Endothelial cell of umbilical vein (primary cell): ENCODE measurements at regions not wholly inside any gene's neighbourhood (a gene's known extent, or its start where the extent isn't known, plus 50 kb on each side); places are given as distances from the start of the nearest gene placed in this dataset.

Experiments
- BruUV-seq: library from RNA; stranded (reverse); fragments of 400-500 nt; replicated peaks from 2 replicates; lab custom pipeline; 2021; lab: Mats Ljungman, UMichigan
- CTCF ChIA-PET: fragments of 300-600, 350-600 bp; sonication (Branson Sonifier 250); formaldehyde crosslinking; loops from one replicate; lab custom pipeline; 2021; ENCODE audit warnings: antibody characterized with exemption, inconsistent platforms; lab: Charles Lee
- POLR2A ChIA-PET: fragments of 300-600, 350-600 bp; sonication (Branson Sonifier 250); formaldehyde crosslinking; loops from one replicate; lab custom pipeline; 2021; ENCODE audit warnings: antibody characterized with exemption, inconsistent platforms; lab: Charles Lee
- DNase-seq: peaks from one replicate; pipeline ENCODE4 v3.0.0-alpha.2; 2011; ENCODE audit warnings: low read depth, low spot score
- FAIRE-seq: peaks from 2 replicates; lab custom pipeline; 2011; peaks lifted over from hg19 to GRCh38; lab: Jason Lieb, UNC
- H2AFZ ChIP-seq: 2 replicates; pipeline ENCODE4 v1.6.0; 2012; ENCODE audit warnings: low read depth, low read length, control low read depth, inconsistent platforms
- H3K27ac ChIP-seq: 2 replicates; pipeline ENCODE4 v1.5.1; 2011; ENCODE audit warnings: low read depth, mild to moderate bottlenecking, control low read depth, low read length, moderate library complexity; ENCODE audit not compliant: insufficient read depth
- H3K27me3 ChIP-seq, 2 experiments: 2 replicates each; pipeline versions ENCODE4 v1.6.0 to v1.6.1; 2011; ENCODE audit warnings: low read length in 2 of 2, mixed read lengths in 1 of 2; ENCODE audit not compliant: control insufficient read depth in 2 of 2, insufficient read depth in 2 of 2
- H3K36me3 ChIP-seq, 2 experiments: 2 replicates in 1 of 2; 3 replicates in 1 of 2; pipeline ENCODE4 v1.5.1; 2011; ENCODE audit warnings: low read length in 2 of 2, mild to moderate bottlenecking in 1 of 2, moderate library complexity in 1 of 2; ENCODE audit not compliant: control insufficient read depth in 2 of 2, insufficient read depth in 2 of 2; ENCODE audit errors: extremely low read depth in 1 of 2
- H3K4me1 ChIP-seq: 3 replicates; pipeline ENCODE4 v1.5.1; 2011; ENCODE audit warnings: mild to moderate bottlenecking, low read length; ENCODE audit not compliant: control insufficient read depth, insufficient read depth; ENCODE audit errors: extremely low read depth
- H3K4me2 ChIP-seq: 2 replicates; pipeline ENCODE4 v1.6.1; 2011; ENCODE audit warnings: low read length, control low read depth, mixed read lengths; ENCODE audit not compliant: insufficient read depth
- H3K4me3 ChIP-seq, 3 experiments: fragments of 200-600 bp in 1 of 3; sonication (generic), shearing (Covaris generic) in 1 of 3; replicated peaks in 1 of 3; 2 replicates each; pipeline ENCODE4 v1.5.1; 2011 to 2016; ENCODE audit warnings: control low read depth in 3 of 3, low read length in 3 of 3, mild to moderate bottlenecking in 2 of 3, inconsistent platforms in 1 of 3, low read depth in 1 of 3, moderate library complexity in 1 of 3; ENCODE audit not compliant: insufficient read depth in 1 of 3
- H3K79me2 ChIP-seq: 2 replicates; pipeline ENCODE4 v1.6.0; 2012; ENCODE audit warnings: low read length, inconsistent platforms; ENCODE audit not compliant: control insufficient read depth, insufficient read depth
- H3K9ac ChIP-seq: replicated peaks from 2 replicates; pipeline ENCODE3; 2011; ENCODE audit warnings: low read length, control low read depth; ENCODE audit not compliant: insufficient read depth; ENCODE audit errors: extremely low read depth
- H3K9me1 ChIP-seq: replicated peaks from 3 replicates; pipeline ENCODE4 v1.6.0; 2011; ENCODE audit warnings: mild to moderate bottlenecking, low read length; ENCODE audit not compliant: control insufficient read depth, insufficient read depth; ENCODE audit errors: extremely low read depth
- H3K9me3 ChIP-seq: replicated peaks from 2 replicates; pipeline ENCODE4 v1.5.1; 2012; ENCODE audit warnings: low read length, inconsistent platforms; ENCODE audit not compliant: control insufficient read depth, insufficient read depth
- H4K20me1 ChIP-seq: replicated peaks from 2 replicates; pipeline ENCODE3; 2011; ENCODE audit warnings: mild to moderate bottlenecking, low read length; ENCODE audit not compliant: control insufficient read depth, insufficient read depth; ENCODE audit errors: extremely low read depth
- CTCF ChIP-seq, 2 donors: IDR thresholded peaks; 1 replicate in 1 of 2; 2 replicates in 1 of 2; pipeline ENCODE4 v1.5.1; 2011; ENCODE audit warnings: low read length in 2 of 2, mild to moderate bottlenecking in 2 of 2, moderate library complexity in 2 of 2, control low read depth in 1 of 2, inconsistent platforms in 1 of 2, low read depth in 1 of 2; ENCODE audit not compliant: insufficient read depth in 1 of 2; ENCODE audit errors: extremely low read depth in 1 of 2
- EZH2 ChIP-seq: IDR thresholded peaks from 2 replicates; pipeline ENCODE4 v1.6.1; 2012; ENCODE audit warnings: borderline replicate concordance, low read depth, mild to moderate bottlenecking, moderate library complexity, low read length, inconsistent platforms; ENCODE audit not compliant: severe bottlenecking
- FOS ChIP-seq: IDR thresholded peaks from 2 replicates; pipeline ENCODE4 v1.6.1; 2011; ENCODE audit warnings: mild to moderate bottlenecking, low read length, moderate library complexity, borderline replicate concordance; ENCODE audit not compliant: insufficient read depth
- GATA2 ChIP-seq: IDR thresholded peaks from 2 replicates; pipeline ENCODE4 v1.7.0; 2011; ENCODE audit warnings: low read depth, mild to moderate bottlenecking, moderate library complexity, mixed read lengths, low read length; ENCODE audit not compliant: insufficient read length, insufficient read depth
- JUN ChIP-seq: IDR thresholded peaks from 2 replicates; pipeline ENCODE4 v1.6.1; 2011; ENCODE audit warnings: borderline replicate concordance, low read depth; ENCODE audit not compliant: insufficient read length, insufficient read depth
- MAX ChIP-seq: IDR thresholded peaks from 2 replicates; pipeline ENCODE4 v1.6.1; 2011; ENCODE audit not compliant: insufficient read depth, insufficient read length
- POLR2A ChIP-seq: IDR thresholded peaks from 2 replicates; pipeline ENCODE4 v1.6.1; 2012; ENCODE audit warnings: low read depth, mild to moderate bottlenecking, control low read depth, low read length
- POLR2AphosphoS5 ChIP-seq: IDR thresholded peaks from 2 replicates; pipeline ENCODE4 v1.6.1; 2012; ENCODE audit warnings: low read depth, mild to moderate bottlenecking, control low read depth, low read length, moderate library complexity; ENCODE audit not compliant: insufficient read depth
- dilution Hi-C: fragments of 300-500 bp; cut with MboI; formaldehyde crosslinking; loops from one replicate; pipeline ENCODE4 v1.15.0; 2019; ENCODE audit warnings: low sequenced_read_pairs; ENCODE audit not compliant: extremely low pct_ligation_motif_present
- intact Hi-C: fragments of 100-400 bp; cut with micrococcal nuclease; formaldehyde crosslinking; loops from one replicate; pipeline ENCODE4 v1.10.0; 2022

- FAIRE-seq (no peak), DNase-seq (no peak)
- H3K27me3 ChIP-seq, result no peaks in the 10 kb centered on the region
- no peak overlapping the region for H2AFZ ChIP-seq
- TF ChIP-seq POLR2A (no peak), JUN (no peak), GATA2 (no peak), EZH2 (no peak), CTCF (IDR thresholded peaks at IDR 0.05; ENCODE audit: extremely low read depth in 1 of 2, insufficient read depth in 1 of 2, low read depth in 1 of 2, low read length in 2 of 2) (no peak)
- H3K9me3 ChIP-seq, result no peaks in the 10 kb centered on the region
- no peaks in the 10 kb centered on the region for H3K4me1 ChIP-seq
- intact Hi-C loops (no loop called here), dilution Hi-C loops (no loop called here)
- H3K9ac ChIP-seq, result no peak overlapping the region
- H3K4me3 ChIP-seq, result no peak overlapping the region
- POLR2A ChIA-PET, result no interaction called here
- H3K4me2 ChIP-seq, result no peak overlapping the region
- no peaks in the 10 kb centered on the region for H3K9me1 ChIP-seq
- H3K36me3 ChIP-seq, result no peaks in the 10 kb centered on the region
- no peak overlapping the region for H3K27ac ChIP-seq
- no peaks in the 10 kb centered on the region for H4K20me1 ChIP-seq
- CTCF ChIA-PET, result interaction anchor here (0.9 to 1.7 kb wide), 2 partner anchors 11 to 13 kb away, joined by 5 read pairs; no protein-coding TSS in a partner anchor
- H3K79me2 ChIP-seq, result no peaks in the 10 kb centered on the region
- BruUV-seq, result no TSS peak
These were observed 443.2 kb downstream of the REEP3 start for GRCh38 chr10:63964406-63964805.

GRCh38 chr10:63965846-63966245 is 444.6 kb downstream of the REEP3 start:
- BruUV-seq, result no TSS peak
- no peaks in the 10 kb centered on the region for H4K20me1 ChIP-seq
- dilution Hi-C loops (no loop called here), intact Hi-C loops (no loop called here)
- no peak overlapping the region for H3K4me3 ChIP-seq
- no peaks in the 10 kb centered on the region for H3K9me3 ChIP-seq
- POLR2A ChIA-PET, result no interaction called here
- no peaks in the 10 kb centered on the region for H3K4me1 ChIP-seq
- H2AFZ ChIP-seq, result no peak overlapping the region
- no peaks in the 10 kb centered on the region for H3K9me1 ChIP-seq
- H3K27me3 ChIP-seq, result no peaks in the 10 kb centered on the region
- DNase-seq, result no peak
- H3K9ac ChIP-seq, result no peak overlapping the region
- H3K4me2 ChIP-seq, result no peak overlapping the region
- no peak overlapping the region for H3K27ac ChIP-seq
- H3K79me2 ChIP-seq, result no peaks in the 10 kb centered on the region
- CTCF ChIA-PET, result interaction anchor here (1.4 to 1.8 kb wide), 2 partner anchors 11 to 99 kb away, joined by 4 to 10 read pairs; no protein-coding TSS in a partner anchor
- H3K36me3 ChIP-seq, result no peaks in the 10 kb centered on the region
- no peak for FAIRE-seq
- no peak for TF ChIP-seq FOS
- TF ChIP-seq JUN, result no peak
- TF ChIP-seq GATA2, result no peak
- no peak for TF ChIP-seq MAX
- TF ChIP-seq POLR2AphosphoS5, result no peak
